ENCODE measurements at regions not wholly inside any gene's neighbourhood (a gene's known extent, or its start where the extent isn't known, plus 50 kb on each side); places are given as distances from the start of the nearest gene placed in this dataset.

GRCh38 chr18:51300912-51301311, 103.4 kb upstream of the MEX3C start:
- Histone ChIP-seq H3K4me3 (replicated peaks in 1 of 3; ENCODE audit: low read depth in 2 of 3, low read length in 3 of 3) (no peak overlapping the region), H3K27ac (ENCODE audit: low read depth in 1 of 2, low read length in 2 of 2) (no peak overlapping the region), H3K4me1 (ENCODE audit: control insufficient read depth in 1 of 2, insufficient read depth in 2 of 2, low read length in 2 of 2) (no peaks in the 10 kb centered on the region), H3K9me3 (replicated peaks in 1 of 2; ENCODE audit: control insufficient read depth in 1 of 2, insufficient read depth in 1 of 2, low read length in 2 of 2) (no peaks in the 10 kb centered on the region), H3K36me3 (replicated peaks in 1 of 2; ENCODE audit: control insufficient read depth in 1 of 2, insufficient read depth in 2 of 2, low read length in 2 of 2) (no peaks in the 10 kb centered on the region), H4K20me1 (ENCODE audit: insufficient read depth, low read length) (no peaks in the 10 kb centered on the region), H3K27me3 (ENCODE audit: control insufficient read depth in 2 of 2, insufficient read depth in 2 of 2, low read length in 2 of 2) (no peaks in the 10 kb centered on the region), H3K9ac (ENCODE audit: insufficient read depth, low read length, poor library complexity, severe bottlenecking) (no peak overlapping the region), H3K79me2 (ENCODE audit: insufficient read depth, low read length) (no peaks in the 10 kb centered on the region), H3K4me2 (replicated peaks; ENCODE audit: extremely low read depth, low read length, poor library complexity, severe bottlenecking) (no peak overlapping the region), H2AFZ (ENCODE audit: insufficient read depth, low read depth, low read length, poor library complexity, severe bottlenecking) (no peak overlapping the region)
- no peak overlapping the region for H3K4me3 Mint-ChIP-seq
- intact Hi-C loops (cut with micrococcal nuclease), result no loop called here
- no peak for DNase-seq
- TF ChIP-seq, protein P1, sequence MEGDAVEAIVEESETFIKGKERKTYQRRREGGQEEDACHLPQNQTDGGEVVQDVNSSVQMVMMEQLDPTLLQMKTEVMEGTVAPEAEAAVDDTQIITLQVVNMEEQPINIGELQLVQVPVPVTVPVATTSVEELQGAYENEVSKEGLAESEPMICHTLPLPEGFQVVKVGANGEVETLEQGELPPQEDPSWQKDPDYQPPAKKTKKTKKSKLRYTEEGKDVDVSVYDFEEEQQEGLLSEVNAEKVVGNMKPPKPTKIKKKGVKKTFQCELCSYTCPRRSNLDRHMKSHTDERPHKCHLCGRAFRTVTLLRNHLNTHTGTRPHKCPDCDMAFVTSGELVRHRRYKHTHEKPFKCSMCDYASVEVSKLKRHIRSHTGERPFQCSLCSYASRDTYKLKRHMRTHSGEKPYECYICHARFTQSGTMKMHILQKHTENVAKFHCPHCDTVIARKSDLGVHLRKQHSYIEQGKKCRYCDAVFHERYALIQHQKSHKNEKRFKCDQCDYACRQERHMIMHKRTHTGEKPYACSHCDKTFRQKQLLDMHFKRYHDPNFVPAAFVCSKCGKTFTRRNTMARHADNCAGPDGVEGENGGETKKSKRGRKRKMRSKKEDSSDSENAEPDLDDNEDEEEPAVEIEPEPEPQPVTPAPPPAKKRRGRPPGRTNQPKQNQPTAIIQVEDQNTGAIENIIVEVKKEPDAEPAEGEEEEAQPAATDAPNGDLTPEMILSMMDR (IDR thresholded peaks at IDR 0.05), result no peak
- H3K36me3 Mint-ChIP-seq, result no peaks in the 10 kb centered on the region
- H3K9me3 Mint-ChIP-seq, result peaks cover 0 to 16% (median 4%) of the 10 kb centered on the region in 7 donors
- no peaks in the 10 kb centered on the region for H3K4me1 Mint-ChIP-seq
- no peak overlapping the region for H3K27ac Mint-ChIP-seq
- no CpG with 5 or more reads among the region's 3 CpGs for WGBS (ENCODE audit: insufficient coverage)
- peaks cover 1 to 4% (median 2%) of the 10 kb centered on the region in 3 donors for H3K27me3 Mint-ChIP-seq (ENCODE audit: low read depth in 3 of 3)

DNA sequence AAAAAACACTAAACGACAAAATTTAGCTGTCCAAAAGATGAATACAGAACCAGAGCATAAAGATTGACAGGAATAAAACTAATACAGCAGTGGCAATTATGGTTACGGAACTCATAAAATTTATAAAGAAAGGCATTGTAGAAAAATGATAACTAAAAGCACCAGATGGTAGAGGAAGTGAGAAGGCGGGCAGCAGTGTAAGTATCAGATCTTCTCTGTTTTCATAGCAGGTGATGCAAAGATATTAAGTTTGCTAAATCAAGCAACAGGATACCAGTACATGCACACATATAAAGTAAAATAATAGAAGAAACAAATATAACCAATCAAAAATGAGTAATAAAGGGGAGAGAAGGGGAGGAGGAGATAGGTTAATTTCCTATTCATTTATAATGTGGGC, 103.9 kb upstream of the MEX3C start:
- intact Hi-C loops (cut with micrococcal nuclease), result no loop called here
- Histone ChIP-seq H3K9ac (ENCODE audit: insufficient read depth, low read length, poor library complexity, severe bottlenecking) (no peak overlapping the region), H4K20me1 (ENCODE audit: insufficient read depth, low read length) (no peaks in the 10 kb centered on the region), H3K9me3 (replicated peaks in 1 of 2; ENCODE audit: control insufficient read depth in 1 of 2, insufficient read depth in 1 of 2, low read length in 2 of 2) (no peaks in the 10 kb centered on the region), H3K27me3 (ENCODE audit: control insufficient read depth in 2 of 2, insufficient read depth in 2 of 2, low read length in 2 of 2) (no peaks in the 10 kb centered on the region), H3K36me3 (replicated peaks in 1 of 2; ENCODE audit: control insufficient read depth in 1 of 2, insufficient read depth in 2 of 2, low read length in 2 of 2) (no peaks in the 10 kb centered on the region), H3K4me1 (ENCODE audit: control insufficient read depth in 1 of 2, insufficient read depth in 2 of 2, low read length in 2 of 2) (no peaks in the 10 kb centered on the region), H3K79me2 (ENCODE audit: insufficient read depth, low read length) (no peaks in the 10 kb centered on the region), H3K4me3 (replicated peaks in 1 of 3; ENCODE audit: low read depth in 2 of 3, low read length in 3 of 3) (no peak overlapping the region), H3K4me2 (replicated peaks; ENCODE audit: extremely low read depth, low read length, poor library complexity, severe bottlenecking) (no peak overlapping the region), H3K27ac (ENCODE audit: low read depth in 1 of 2, low read length in 2 of 2) (no peak overlapping the region), H2AFZ (ENCODE audit: insufficient read depth, low read depth, low read length, poor library complexity, severe bottlenecking) (no peak overlapping the region)
- DNase-seq, result no peak
- H3K27me3 Mint-ChIP-seq (ENCODE audit: low read depth in 3 of 3), result peaks cover 1 to 4% (median 2%) of the 10 kb centered on the region in 3 donors
- no peak overlapping the region for H3K4me3 Mint-ChIP-seq
- H3K27ac Mint-ChIP-seq, result no peak overlapping the region
- 100% methylated on average over 1 of the region's 3 CpGs for whole genome bisulfite sequencing (ENCODE audit: insufficient coverage)
- peaks cover 0 to 15% (median 5%) of the 10 kb centered on the region in 7 donors for H3K9me3 Mint-ChIP-seq
- no peaks in the 10 kb centered on the region for H3K36me3 Mint-ChIP-seq
- TF ChIP-seq, protein P1 (IDR thresholded peaks at IDR 0.05), result no peak
- no peaks in the 10 kb centered on the region for H3K4me1 Mint-ChIP-seq

All from CD14-positive monocyte (primary cell).